MM.1S (cell line): ENCODE measurements at regions not wholly inside any gene's neighbourhood (a gene's known extent, or its start where the extent isn't known, plus 50 kb on each side); places are given as distances from the start of the nearest gene placed in this dataset.

ENCODE experiments used
- DNase-seq: peaks from one replicate; pipeline ENCODE4 v3.0.0-alpha.2; 2015
- H2AFZ ChIP-seq: fragments of 300-600 bp; sonication (generic); 2 replicates; pipeline ENCODE4 v1.6.0; 2016; ENCODE audit warnings: antibody characterized with exemption, low read length
- H3F3A ChIP-seq: fragments of 300-600 bp; sonication (generic); 2 replicates; pipeline ENCODE4 v1.6.1; 2016; ENCODE audit warnings: mild to moderate bottlenecking, antibody characterized with exemption, low read length, moderate library complexity, mixed read lengths; ENCODE audit not compliant: insufficient read depth
- H3K27ac ChIP-seq: fragments of 300-600 bp; sonication (generic); 2 replicates; pipeline ENCODE4 v1.5.1; 2016; ENCODE audit warnings: mild to moderate bottlenecking, low read length
- H3K27me3 ChIP-seq: fragments of 300-600 bp; sonication (generic); replicated peaks from 2 replicates; pipeline ENCODE4 v1.6.0; 2016; ENCODE audit warnings: low read length; ENCODE audit not compliant: insufficient read depth
- H3K36me3 ChIP-seq: fragments of 300-600 bp; sonication (generic); replicated peaks from 2 replicates; pipeline ENCODE4 v1.6.1; 2016; ENCODE audit warnings: mild to moderate bottlenecking, low read length, mixed read lengths; ENCODE audit not compliant: insufficient read depth
- H3K4me1 ChIP-seq: fragments of 300-600 bp; sonication (generic); 2 replicates; pipeline ENCODE4 v1.6.1; 2016; ENCODE audit warnings: low read length, mixed read lengths
- H3K4me2 ChIP-seq: fragments of 300-600 bp; sonication (generic); 2 replicates; pipeline ENCODE4 v1.6.0; 2016; ENCODE audit warnings: low read depth, low read length
- H3K4me3 ChIP-seq: fragments of 300-600 bp; sonication (generic); 2 replicates; pipeline ENCODE4 v1.5.1; 2016; ENCODE audit warnings: low read length, mixed read lengths
- H3K79me2 ChIP-seq: fragments of 300-600 bp; sonication (generic); 2 replicates; pipeline ENCODE4 v1.6.1; 2016; ENCODE audit warnings: mixed run types, low read length, mixed read lengths
- H3K9ac ChIP-seq: fragments of 300-600 bp; sonication (generic); 2 replicates; pipeline ENCODE4 v1.6.1; 2016; ENCODE audit warnings: low read length, mixed read lengths
- H3K9me2 ChIP-seq: fragments of 300-600 bp; sonication (generic); replicated peaks from 2 replicates; pipeline ENCODE4 v1.6.1; 2016; ENCODE audit warnings: mild to moderate bottlenecking, low read length, mixed read lengths; ENCODE audit not compliant: insufficient read depth
- H3K9me3 ChIP-seq: fragments of 300-600 bp; sonication (generic); replicated peaks from 2 replicates; pipeline ENCODE4 v1.6.1; 2016; ENCODE audit warnings: mild to moderate bottlenecking, low read length, mixed read lengths; ENCODE audit not compliant: insufficient read depth
- H4K20me1 ChIP-seq: fragments of 300-600 bp; sonication (generic); 2 replicates; pipeline ENCODE4 v1.6.1; 2016; ENCODE audit warnings: mild to moderate bottlenecking, low read length, moderate library complexity, mixed read lengths; ENCODE audit not compliant: insufficient read depth
- CTCF ChIP-seq: fragments of 300-600 bp; sonication (generic); IDR thresholded peaks from 2 replicates; pipeline ENCODE4 v1.5.1; 2016; ENCODE audit warnings: antibody characterized with exemption, low read length, mixed read lengths
- EZH2 ChIP-seq: fragments of 300-600 bp; sonication (generic); optimal IDR thresholded peaks from 2 replicates; pipeline ENCODE3; 2017; ENCODE audit warnings: low read depth, mild to moderate bottlenecking, antibody characterized with exemption, low read length, mixed read lengths
- EZH2phosphoT487 ChIP-seq: fragments of 300-600 bp; sonication (generic); IDR thresholded peaks from 2 replicates; pipeline ENCODE4 v1.6.1; 2018; ENCODE audit warnings: antibody characterized with exemption, low read length

GRCh38 chr13:40383132-40383531, 283.3 kb downstream of the FOXO1 start:
- H3F3A ChIP-seq, result no peaks in the 10 kb centered on the region
- H4K20me1 ChIP-seq, result no peaks in the 10 kb centered on the region
- no peaks in the 10 kb centered on the region for H3K9me2 ChIP-seq
- no peaks in the 10 kb centered on the region for H3K4me1 ChIP-seq
- H2AFZ ChIP-seq, result no peak overlapping the region
- H3K36me3 ChIP-seq, result no peaks in the 10 kb centered on the region
- H3K79me2 ChIP-seq, result no peaks in the 10 kb centered on the region
- no peaks in the 10 kb centered on the region for H3K27me3 ChIP-seq
- H3K4me3 ChIP-seq, result no peak overlapping the region
- TF ChIP-seq EZH2phosphoT487, result no peak
- no peak for TF ChIP-seq CTCF
- TF ChIP-seq EZH2, result no peak
- no peak overlapping the region for H3K27ac ChIP-seq
- no peak for DNase-seq
- H3K4me2 ChIP-seq, result no peak overlapping the region
- no peak overlapping the region for H3K9ac ChIP-seq
- no peaks in the 10 kb centered on the region for H3K9me3 ChIP-seq

- no peaks in the 10 kb centered on the region for H3K79me2 ChIP-seq
- H3K4me3 ChIP-seq, result no peak overlapping the region
- TF ChIP-seq EZH2 (no peak), EZH2phosphoT487 (no peak), CTCF (no peak)
- H3K36me3 ChIP-seq, result no peaks in the 10 kb centered on the region
- no peak overlapping the region for H2AFZ ChIP-seq
- peaks cover 4% of the 10 kb centered on the region; the same call in 1 of the 2 replicates for H3K4me1 ChIP-seq
- no peaks in the 10 kb centered on the region for H3K9me2 ChIP-seq
- no peak for DNase-seq
- H3K9ac ChIP-seq, result no peak overlapping the region
- no peaks in the 10 kb centered on the region for H3K9me3 ChIP-seq
- H3F3A ChIP-seq, result no peaks in the 10 kb centered on the region
- H3K4me2 ChIP-seq, result no peak overlapping the region
- no peak overlapping the region for H3K27ac ChIP-seq
- no peaks in the 10 kb centered on the region for H4K20me1 ChIP-seq
- no peaks in the 10 kb centered on the region for H3K27me3 ChIP-seq
Measured at GRCh38 chr13:40383885-40384284, 282.6 kb downstream of the FOXO1 start.

GRCh38 chr13:40384976-40385857, 281.2 kb downstream of the FOXO1 start:
- no peaks in the 10 kb centered on the region for H3K9me3 ChIP-seq

More at GRCh38 chr13:40384976-40385857, 281.2 kb downstream of the FOXO1 start:
- H3K4me1 ChIP-seq, result peaks cover 4% of the 10 kb centered on the region; the same call in 1 of the 2 replicates
- H3K4me3 ChIP-seq, result no peak overlapping the region
- TF ChIP-seq EZH2 (no peak), EZH2phosphoT487 (no peak), CTCF (no peak)
- no peaks in the 10 kb centered on the region for H3K27me3 ChIP-seq
- no peak for DNase-seq
- no peak overlapping the region for H3K27ac ChIP-seq
- no peaks in the 10 kb centered on the region for H3F3A ChIP-seq
- H3K4me2 ChIP-seq, result no peak overlapping the region
- H4K20me1 ChIP-seq, result no peaks in the 10 kb centered on the region
- no peaks in the 10 kb centered on the region for H3K79me2 ChIP-seq
- H3K9me2 ChIP-seq, result no peaks in the 10 kb centered on the region
- H3K36me3 ChIP-seq, result no peaks in the 10 kb centered on the region
- H3K9ac ChIP-seq, result no peak overlapping the region
- H2AFZ ChIP-seq, result no peak overlapping the region
